Testis (tissue), 2 donors: ENCODE measurements at regions not wholly inside any gene's neighbourhood (a gene's known extent, or its start where the extent isn't known, plus 50 kb on each side); places are given as distances from the start of the nearest gene placed in this dataset.

ENCODE experiments used
- DNase-seq: peaks from one replicate; pipeline ENCODE4 v3.0.0-alpha.2; 2019
- H3K27ac ChIP-seq, 2 donors: fragments of 200-600 bp; sonication (generic); one replicate each; pipeline ENCODE4 v1.5.1; 2019
- H3K27me3 ChIP-seq: fragments of 200-600 bp; sonication (generic); one replicate; pipeline ENCODE4 v1.5.1; 2019
- H3K36me3 ChIP-seq: fragments of 200-600 bp; sonication (generic); one replicate; pipeline ENCODE4 v1.5.1; 2017; ENCODE audit warnings: low read depth; ENCODE audit errors: missing control alignments
- H3K4me1 ChIP-seq: fragments of 200-600 bp; sonication (generic); one replicate; pipeline ENCODE4 v1.5.1; 2019
- H3K4me3 ChIP-seq, 2 donors: fragments of 200-600 bp; sonication (generic); one replicate each; pipeline ENCODE4 v1.5.1; 2017 to 2019
- H3K9me3 ChIP-seq: fragments of 200-600 bp; sonication (generic); one replicate; pipeline ENCODE4 v1.5.1; 2017
- CTCF ChIP-seq, 3 experiments: fragments of 450-650 bp in 2 of 3; fragments of 200-600 bp in 1 of 3; sonication (generic) in 1 of 3; IDR thresholded peaks; one replicate each; pipeline ENCODE4 v1.5.1; 2016 to 2019; ENCODE audit warnings: antibody characterized with exemption in 3 of 3, mild to moderate bottlenecking in 2 of 3, moderate library complexity in 1 of 3
- POLR2A ChIP-seq: fragments of 450-650 bp; IDR thresholded peaks from one replicate; pipeline ENCODE4 v1.6.1; 2017; ENCODE audit warnings: antibody characterized with exemption, mild to moderate bottlenecking, moderate library complexity
- WGBS, 2 donors: methylation state at CpG; one replicate each; pipeline ENCODE4 v1.1.5; 2018; 5-methylcytosine and 5-hydroxymethylcytosine counted together
- intact Hi-C: fragments of 100-400 bp; cut with DNase I; formaldehyde crosslinking; loops from one replicate; pipeline ENCODE4 v1.15.1; 2023; ENCODE audit warnings: low total_unique reads

GRCh38 chr2:183532514-183532913, 408.3 kb downstream of the NUP35 start:
- Histone ChIP-seq H3K4me3 (no peak overlapping the region), H3K27ac (no peak overlapping the region), H3K4me1 (no peaks in the 10 kb centered on the region), H3K27me3 (no peaks in the 10 kb centered on the region), H3K36me3 (no peaks in the 10 kb centered on the region), H3K9me3 (no peaks in the 10 kb centered on the region)
- DNase-seq, result no peak
- 68 to 82% methylated on average over 3 of the region's 3 CpGs for WGBS, 2 donors
- intact Hi-C loops, result no loop called here
- TF ChIP-seq POLR2A, result no peak
- TF ChIP-seq CTCF (IDR thresholded peaks at IDR 0.05), result no peak

- DNase-seq, result no peak
- no peaks in the 10 kb centered on the region for H3K4me1 ChIP-seq
- H3K4me3 ChIP-seq, result no peak overlapping the region
- no peaks in the 10 kb centered on the region for H3K27me3 ChIP-seq
- no peak overlapping the region for H3K27ac ChIP-seq
- no peaks in the 10 kb centered on the region for H3K9me3 ChIP-seq
- H3K36me3 ChIP-seq, result no peaks in the 10 kb centered on the region
- TF ChIP-seq POLR2A, result no peak
- TF ChIP-seq CTCF (IDR thresholded peaks at IDR 0.05), result no peak
- intact Hi-C loops, result no loop called here
- 60 to 69% methylated on average over 2 of the region's 2 CpGs for WGBS, 2 donors
Measured at GRCh38 chr2:183533021-183533420, 408.8 kb downstream of the NUP35 start.

- no peak overlapping the region for H3K27ac ChIP-seq
- no peak for TF ChIP-seq CTCF (IDR thresholded peaks at IDR 0.05)
- TF ChIP-seq POLR2A, result no peak
- DNase-seq, result no peak
- no peaks in the 10 kb centered on the region for H3K4me1 ChIP-seq
- H3K9me3 ChIP-seq, result no peaks in the 10 kb centered on the region
- WGBS, 2 donors, result 64 to 65% methylated on average over 2 to 3 of the region's 3 CpGs
- H3K4me3 ChIP-seq, result no peak overlapping the region
- no peaks in the 10 kb centered on the region for H3K36me3 ChIP-seq
- intact Hi-C loops, result no loop called here
- H3K27me3 ChIP-seq, result no peaks in the 10 kb centered on the region
Measured at GRCh38 chr2:183536290-183536689, 412.0 kb downstream of the NUP35 start.

- H3K36me3 ChIP-seq, result no peaks in the 10 kb centered on the region
- WGBS, 2 donors, result 78 to 82% methylated on average over 3 of the region's 3 CpGs
- no peaks in the 10 kb centered on the region for H3K27me3 ChIP-seq
- TF ChIP-seq POLR2A, result no peak
- no peak for TF ChIP-seq CTCF (IDR thresholded peaks at IDR 0.05)
- no peak overlapping the region for H3K27ac ChIP-seq
- no peaks in the 10 kb centered on the region for H3K9me3 ChIP-seq
- H3K4me3 ChIP-seq, result no peak overlapping the region
- DNase-seq, result no peak
- intact Hi-C loops, result no loop called here
- H3K4me1 ChIP-seq, result no peaks in the 10 kb centered on the region
Measured at GRCh38 chr2:183536714-183537113, 412.5 kb downstream of the NUP35 start.

GRCh38 chr2:183541766-183542165, 417.5 kb downstream of the NUP35 start:
- TF ChIP-seq CTCF (IDR thresholded peaks at IDR 0.05), result no peak
- TF ChIP-seq POLR2A, result no peak
- Histone ChIP-seq H3K27ac (no peak overlapping the region), H3K36me3 (no peaks in the 10 kb centered on the region), H3K4me3 (no peak overlapping the region), H3K4me1 (no peaks in the 10 kb centered on the region), H3K27me3 (no peaks in the 10 kb centered on the region), H3K9me3 (no peaks in the 10 kb centered on the region)
- 84 to 91% methylated on average over 6 of the region's 6 CpGs for WGBS, 2 donors
- no peak for DNase-seq
- intact Hi-C loops, result no loop called here
